Lung (tissue), 11 donors: ENCODE measurements at regions not wholly inside any gene's neighbourhood (a gene's known extent, or its start where the extent isn't known, plus 50 kb on each side); places are given as distances from the start of the nearest gene placed in this dataset.

Source experiments
- ATAC-seq: fragments of 200-7000 bp; cut with Tn5 transposase; one replicate; pipeline ENCODE4 v1.9.1; 2020; ENCODE audit warnings: moderate number of reproducible peaks; ENCODE audit not compliant: insufficient read depth, low FRiP score
- DNase-seq, 3 donors: peaks; one replicate each; pipeline ENCODE4 v3.0.0-alpha.2; 2013 to 2017
- H3K27ac ChIP-seq, 2 donors: one replicate each; pipeline ENCODE4 v1.5.1; 2013; ENCODE audit warnings: mild to moderate bottlenecking in 2 of 2, moderate library complexity in 2 of 2, control low read depth in 1 of 2, inconsistent platforms in 1 of 2, low read depth in 1 of 2, low read length in 1 of 2
- H3K27me3 ChIP-seq, 3 donors: one replicate each; pipeline ENCODE4 v1.5.1; 2013; ENCODE audit warnings: low read length in 2 of 3; ENCODE audit not compliant: control insufficient read depth in 3 of 3, insufficient read depth in 3 of 3
- H3K36me3 ChIP-seq, 4 donors: one replicate each; pipeline ENCODE4 v1.5.1; 2013; ENCODE audit warnings: low read length in 4 of 4, mild to moderate bottlenecking in 1 of 4, moderate library complexity in 1 of 4; ENCODE audit not compliant: control insufficient read depth in 4 of 4, insufficient read depth in 4 of 4
- H3K4me1 ChIP-seq, 5 donors: one replicate each; pipeline ENCODE4 v1.5.1; 2013; ENCODE audit warnings: low read length in 5 of 5, mild to moderate bottlenecking in 2 of 5, moderate library complexity in 1 of 5; ENCODE audit not compliant: control insufficient read depth in 5 of 5, insufficient read depth in 5 of 5
- H3K4me3 ChIP-seq: one replicate; pipeline ENCODE4 v1.5.1; 2013; ENCODE audit warnings: mild to moderate bottlenecking, control low read depth, moderate library complexity
- H3K9ac ChIP-seq, 2 donors: one replicate each; pipeline ENCODE4 v1.5.1; 2013; ENCODE audit warnings: low read length in 2 of 2, control low read depth in 1 of 2; ENCODE audit not compliant: insufficient read depth in 1 of 2
- H3K9me3 ChIP-seq, 4 donors: one replicate each; pipeline ENCODE4 v1.5.1; 2013; ENCODE audit warnings: low read length in 3 of 4, mild to moderate bottlenecking in 1 of 4, moderate library complexity in 1 of 4; ENCODE audit not compliant: control insufficient read depth in 4 of 4, insufficient read depth in 3 of 4
- CTCF ChIP-seq: IDR thresholded peaks from 2 replicates; pipeline ENCODE4 v1.5.1; 2012; ENCODE audit warnings: mild to moderate bottlenecking; ENCODE audit errors: control extremely low read depth, extremely low read depth
- WGBS, 2 donors: extraction: QIAGEN DNeasy Blood & Tissue Kit; methylation state at CpG; one replicate each; pipeline ENCODE4 v1.1.7; 2013; 5-methylcytosine and 5-hydroxymethylcytosine counted together
- donor health status: control.
- donor health status: control.
- donor health status: Bipolar disorder and iron deficiency.
- donor health status: healthy.
- donor health status: DM: yes; HTN: yes; CAD: no.

GRCh38 chr2:120525056-120526046 lies 179.4 kb downstream of the INHBB start:
- Histone ChIP-seq H3K9me3 (peaks cover 0 to 2% (median 0%) of the 10 kb centered on the region in 4 donors), H3K4me3 (no peak overlapping the region), H3K27ac (peak overlapping the region in 1 of 2 donors; percentile 47), H3K27me3 (peaks cover 0 to 39% (median 17%) of the 10 kb centered on the region in 3 donors), H3K9ac (no peak overlapping the region), H3K36me3 (no peaks in the 10 kb centered on the region), H3K4me1 (peaks cover 0 to 13% (median 5%) of the 10 kb centered on the region in 5 donors)
- no peak for TF ChIP-seq CTCF
- 50 to 64% methylated on average over 18 of the region's 18 CpGs for WGBS, 2 donors
- ATAC-seq (no peak), DNase-seq (peak in 1 of 3 donors; percentile 39)

- DNase-seq = no peak
- ATAC-seq = no peak
- Histone ChIP-seq H3K4me3 (no peak overlapping the region), H3K9ac (no peak overlapping the region), H3K36me3 (no peaks in the 10 kb centered on the region), H3K4me1 (peaks cover 0 to 13% (median 5%) of the 10 kb centered on the region in 5 donors), H3K27ac (peak overlapping the region in 1 of 2 donors; percentile 47), H3K27me3 (peaks cover 0 to 39% (median 17%) of the 10 kb centered on the region in 3 donors), H3K9me3 (peaks cover 0 to 2% (median 0%) of the 10 kb centered on the region in 4 donors)
- WGBS, 2 donors = 63 to 80% methylated on average over 16 of the region's 16 CpGs
- TF ChIP-seq CTCF = no peak
Observed at GRCh38 chr2:120526047-120526562, 180.2 kb downstream of the INHBB start.

- no peak overlapping the region for H3K9ac ChIP-seq
- no peak for DNase-seq
- no peak overlapping the region for H3K27ac ChIP-seq
- H3K4me3 ChIP-seq = no peak overlapping the region
- WGBS, 2 donors = 84 to 86% methylated on average over 18 of the region's 18 CpGs
- H3K4me1 ChIP-seq = peaks cover 0 to 13% (median 3%) of the 10 kb centered on the region in 5 donors
- no peak for ATAC-seq
- TF ChIP-seq CTCF = no peak
- H3K36me3 ChIP-seq = no peaks in the 10 kb centered on the region
- H3K27me3 ChIP-seq = peaks cover 0 to 29% (median 12%) of the 10 kb centered on the region in 3 donors
- H3K9me3 ChIP-seq = peaks cover 0 to 2% (median 0%) of the 10 kb centered on the region in 4 donors
Observed at GRCh38 chr2:120526997-120527945, 181.3 kb downstream of the INHBB start.
